KOPT-K1 (cell line): ENCODE measurements at regions not wholly inside any gene's neighbourhood (a gene's known extent, or its start where the extent isn't known, plus 50 kb on each side); places are given as distances from the start of the nearest gene placed in this dataset.
"Not testable (repeated sequence)": the region's sequence is repeated elsewhere in the genome, so short reads cannot be mapped to it uniquely, and the experiment has no call there.

ENCODE experiments used
- H3K27ac ChIP-seq: fragments of 200-600 bp; sonication (generic); 2 replicates; pipeline ENCODE4 v1.5.1; 2016; ENCODE audit warnings: antibody characterized with exemption, mild to moderate bottlenecking, low read depth, low read length; ENCODE audit not compliant: poor library complexity, severe bottlenecking
- H3K36me3 ChIP-seq: fragments of 200-600 bp; sonication (generic); 2 replicates; pipeline ENCODE4 v1.5.1; 2017; ENCODE audit warnings: antibody characterized with exemption, mild to moderate bottlenecking, low read length, moderate library complexity; ENCODE audit not compliant: insufficient read depth
- H3K9me3 ChIP-seq: fragments of 200-600 bp; sonication (generic); 2 replicates; pipeline ENCODE4 v1.5.1; 2017; ENCODE audit warnings: antibody characterized with exemption, low read length, mild to moderate bottlenecking; ENCODE audit not compliant: insufficient read depth, poor library complexity, severe bottlenecking

- H3K36me3 ChIP-seq, result no peaks in the 10 kb centered on the region
- H3K27ac ChIP-seq, result no peak overlapping the region
- no peaks in the 10 kb centered on the region for H3K9me3 ChIP-seq
Observed at GRCh38 chr2:65602603-65603235, 170.3 kb upstream of the SPRED2 start.

GRCh38 chr2:65600871-65601270 is 168.5 kb upstream of the SPRED2 start:
- not testable (repeated sequence) for H3K9me3 ChIP-seq, H3K27ac ChIP-seq, H3K36me3 ChIP-seq

DNA sequence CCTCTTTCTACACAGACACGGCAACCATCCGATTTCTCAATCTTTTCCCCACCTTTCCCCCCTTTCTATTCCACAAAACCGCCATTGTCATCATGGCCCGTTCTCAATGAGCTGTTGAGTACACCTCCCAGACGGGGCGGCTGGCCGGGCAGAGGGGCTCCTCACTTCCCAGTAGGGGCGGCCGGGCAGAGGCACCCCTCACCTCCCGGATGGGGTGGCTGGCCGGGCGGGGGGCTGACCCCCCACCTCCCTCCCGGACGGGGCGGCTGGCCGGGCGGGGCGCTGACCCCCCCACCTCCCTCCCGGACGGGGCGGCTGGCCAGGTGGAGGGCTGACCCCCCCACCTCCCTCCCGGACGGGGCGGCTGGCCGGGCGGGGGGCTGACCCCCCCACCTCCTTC is 168.0 kb upstream of the SPRED2 start:
- H3K36me3 ChIP-seq, H3K9me3 ChIP-seq, H3K27ac ChIP-seq: not testable (repeated sequence)

DNA sequence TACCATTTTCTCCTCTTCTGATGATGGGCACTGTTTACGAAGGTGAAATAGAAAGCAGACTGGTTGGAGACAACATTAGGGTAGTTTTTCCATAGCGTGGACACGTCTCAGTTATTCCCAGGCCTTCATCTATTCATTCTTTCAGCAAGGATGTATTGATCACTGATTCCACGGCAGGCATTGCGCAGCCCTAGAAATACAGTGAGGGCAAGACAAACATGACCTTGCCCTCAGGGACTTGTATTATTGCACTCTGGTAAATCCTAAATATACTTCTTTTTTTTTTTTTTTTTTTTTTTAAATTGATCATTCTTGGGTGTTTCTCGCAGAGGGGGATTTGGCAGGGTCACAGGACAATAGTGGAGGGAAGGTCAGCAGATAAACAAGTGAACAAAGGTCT is 167.3 kb upstream of the SPRED2 start:
- Histone ChIP-seq H3K9me3 (no peaks in the 10 kb centered on the region), H3K36me3 (no peaks in the 10 kb centered on the region), H3K27ac (no peak overlapping the region)

DNA sequence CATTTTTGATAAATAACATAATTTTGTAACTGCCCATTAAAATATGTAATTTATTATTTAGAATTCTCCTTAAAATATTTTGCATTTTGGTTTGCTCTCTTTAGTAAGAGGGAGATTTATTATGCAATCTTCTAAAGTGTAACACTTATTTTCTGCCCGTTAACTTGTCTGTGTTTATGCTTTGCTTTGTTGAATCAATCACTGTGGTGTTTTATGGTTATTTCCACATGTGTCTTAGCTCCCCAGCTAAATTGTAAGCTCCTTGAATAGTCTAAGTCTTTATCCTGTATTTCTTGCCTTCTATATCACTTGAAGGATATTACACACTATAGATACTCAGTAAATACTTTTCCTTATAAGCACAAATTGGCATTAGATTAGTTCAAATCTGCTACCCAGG is 166.6 kb upstream of the SPRED2 start:
- Histone ChIP-seq H3K27ac (no peak overlapping the region), H3K9me3 (no peaks in the 10 kb centered on the region), H3K36me3 (no peaks in the 10 kb centered on the region)

DNA sequence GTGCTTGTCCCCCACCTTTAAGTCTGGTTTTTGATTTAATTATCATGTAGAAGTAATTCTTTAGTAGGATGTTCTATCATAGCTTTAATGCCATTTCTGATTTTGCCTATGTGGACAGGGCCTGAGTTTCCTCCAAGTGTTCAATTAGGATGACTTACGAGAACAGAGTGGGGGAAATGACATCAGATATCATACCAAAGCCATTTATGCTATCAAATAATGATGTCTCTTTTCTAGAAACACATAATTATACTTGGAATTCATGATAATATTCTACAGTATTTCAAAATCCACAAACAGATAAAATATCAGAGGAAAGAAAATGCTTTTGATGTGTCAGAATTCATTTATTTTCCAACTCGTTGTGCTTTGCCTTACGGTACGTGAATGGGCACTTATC is 165.9 kb upstream of the SPRED2 start:
- H3K9me3 ChIP-seq, result no peaks in the 10 kb centered on the region
- H3K36me3 ChIP-seq, result no peaks in the 10 kb centered on the region
- H3K27ac ChIP-seq, result no peak overlapping the region

- Histone ChIP-seq H3K36me3 (no peaks in the 10 kb centered on the region), H3K27ac (no peak overlapping the region), H3K9me3 (no peaks in the 10 kb centered on the region)
Observed at GRCh38 chr2:65595630-65596029, 163.2 kb upstream of the SPRED2 start.

- H3K27ac ChIP-seq, result no peak overlapping the region
- no peaks in the 10 kb centered on the region for H3K36me3 ChIP-seq
- no peaks in the 10 kb centered on the region for H3K9me3 ChIP-seq
Observed at GRCh38 chr2:65594150-65594549, 161.8 kb upstream of the SPRED2 start.

DNA sequence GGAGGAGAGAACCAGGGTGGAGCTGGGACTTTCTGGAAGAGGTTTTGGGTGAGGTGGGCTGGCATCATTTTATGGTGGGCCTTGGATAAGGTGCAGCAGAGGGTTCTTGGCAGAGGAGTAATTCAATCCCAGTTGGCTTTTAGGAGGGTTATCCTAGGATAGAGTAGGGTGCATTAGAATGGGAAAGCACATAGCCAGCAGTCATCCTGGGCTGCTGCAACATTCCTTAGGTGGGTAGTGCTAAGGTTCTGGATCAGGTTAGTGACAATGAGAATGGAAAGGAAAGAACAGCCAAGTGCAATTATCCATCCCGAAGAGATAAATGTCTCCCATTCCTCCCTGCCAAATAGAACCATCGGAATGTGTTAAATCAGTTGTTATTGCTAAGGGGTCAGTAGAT is 157.3 kb upstream of the SPRED2 start:
- Histone ChIP-seq H3K9me3 (no peaks in the 10 kb centered on the region), H3K36me3 (no peaks in the 10 kb centered on the region), H3K27ac (no peak overlapping the region)

GRCh38 chr2:65587779-65588178 is 155.4 kb upstream of the SPRED2 start:
- no peak overlapping the region for H3K27ac ChIP-seq
- no peaks in the 10 kb centered on the region for H3K9me3 ChIP-seq
- no peaks in the 10 kb centered on the region for H3K36me3 ChIP-seq

GRCh38 chr2:65586516-65586915 is 154.1 kb upstream of the SPRED2 start:
- no peak overlapping the region for H3K27ac ChIP-seq
- H3K36me3 ChIP-seq, result no peaks in the 10 kb centered on the region
- no peaks in the 10 kb centered on the region for H3K9me3 ChIP-seq

DNA sequence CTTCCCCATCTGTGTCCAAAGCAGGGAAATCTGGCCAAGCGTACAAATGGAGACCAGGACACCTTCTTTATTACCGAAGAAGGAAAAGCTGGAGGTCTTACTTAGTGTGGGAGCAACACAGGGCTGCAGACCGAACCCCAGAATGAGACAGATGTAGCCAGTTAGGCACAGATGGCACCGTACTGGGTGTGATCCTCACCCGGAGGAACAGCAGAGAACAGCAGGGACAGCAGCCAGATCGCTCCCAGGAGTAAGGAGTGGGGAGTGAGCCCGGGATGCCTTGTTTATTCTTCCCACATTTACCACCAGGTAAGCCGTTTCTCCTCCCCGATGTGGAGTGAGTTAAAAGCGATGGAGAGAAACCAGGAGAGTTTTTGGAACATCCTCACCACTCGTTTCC is 150.7 kb upstream of the SPRED2 start:
- H3K36me3 ChIP-seq, result no peaks in the 10 kb centered on the region
- no peak overlapping the region for H3K27ac ChIP-seq
- H3K9me3 ChIP-seq, result no peaks in the 10 kb centered on the region

- no peaks in the 10 kb centered on the region for H3K9me3 ChIP-seq
- no peak overlapping the region for H3K27ac ChIP-seq
- H3K36me3 ChIP-seq, result no peaks in the 10 kb centered on the region
Observed at GRCh38 chr2:65582364-65582763, 150.0 kb upstream of the SPRED2 start.

- Histone ChIP-seq H3K36me3 (no peaks in the 10 kb centered on the region), H3K27ac (no peak overlapping the region), H3K9me3 (no peaks in the 10 kb centered on the region)
Observed at GRCh38 chr2:65580824-65581223, 148.4 kb upstream of the SPRED2 start.

DNA sequence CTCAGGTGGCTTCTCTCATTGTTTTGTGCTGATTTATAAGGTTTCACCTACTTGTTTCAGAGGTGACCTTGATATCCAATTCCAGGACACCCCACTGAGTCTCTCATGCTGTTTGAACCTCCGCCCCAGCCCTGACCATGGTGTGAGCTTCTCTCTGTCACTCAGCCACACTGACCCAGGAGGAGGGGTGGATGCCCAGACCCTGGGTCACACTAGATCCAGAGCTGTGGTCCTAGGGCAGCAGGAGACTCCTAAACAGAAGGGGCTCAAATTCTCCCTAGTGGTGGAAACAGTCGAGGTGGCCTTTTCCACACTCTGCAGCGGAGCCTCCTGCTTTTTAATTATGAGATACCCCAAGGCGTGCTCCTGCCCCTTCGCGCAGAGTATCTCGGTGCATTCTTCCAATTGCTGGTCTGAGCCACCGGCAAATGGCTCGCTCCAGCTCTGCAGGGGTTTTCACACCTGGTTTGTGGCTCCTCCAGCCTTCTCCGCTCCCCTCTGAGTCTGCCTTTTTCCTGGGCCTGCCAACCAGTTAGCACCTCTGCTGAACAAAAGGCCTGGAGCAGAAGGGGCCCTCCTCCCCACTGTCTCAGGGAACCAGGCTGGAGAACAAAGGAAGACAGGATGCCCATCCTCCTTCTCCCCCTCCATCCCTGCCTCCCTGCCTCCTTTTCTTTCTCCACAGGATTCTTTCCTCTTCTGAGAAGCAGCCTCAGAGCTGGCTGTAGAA is 147.3 kb upstream of the SPRED2 start:
- no peaks in the 10 kb centered on the region for H3K36me3 ChIP-seq
- H3K27ac ChIP-seq, result no peak overlapping the region
- H3K9me3 ChIP-seq, result no peaks in the 10 kb centered on the region

DNA sequence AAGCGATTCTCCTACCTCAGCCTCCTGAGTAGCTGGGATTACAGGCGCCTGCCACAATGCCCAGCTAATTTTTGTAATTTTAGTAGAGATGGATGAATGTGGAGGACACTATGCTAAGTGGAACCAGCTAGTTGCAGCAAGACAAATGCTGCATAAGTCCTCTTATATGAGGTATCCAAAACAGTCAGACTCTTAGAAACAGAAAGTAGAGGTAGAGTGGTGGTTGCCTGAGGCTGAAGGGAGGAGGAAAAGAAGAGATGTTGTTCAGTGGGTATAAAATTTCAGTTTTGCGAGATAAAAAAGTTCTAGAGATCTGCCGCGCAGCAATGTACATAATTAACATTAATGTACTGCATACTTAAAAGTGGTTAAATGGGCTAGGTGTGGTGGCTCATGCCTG is 145.3 kb upstream of the SPRED2 start:
- H3K27ac ChIP-seq, result no peak overlapping the region
- no peaks in the 10 kb centered on the region for H3K36me3 ChIP-seq
- no peaks in the 10 kb centered on the region for H3K9me3 ChIP-seq
